ENCODE measurements at regions not wholly inside any gene's neighbourhood (a gene's known extent, or its start where the extent isn't known, plus 50 kb on each side); places are given as distances from the start of the nearest gene placed in this dataset.
A peak's percentile ranks its signal among the peaks of the same experiment; 100 is the strongest.
"Not testable (repeated sequence)": the region's sequence is repeated elsewhere in the genome, so short reads cannot be mapped to it uniquely, and the experiment has no call there.

- not testable (repeated sequence) for DNase-seq
Observed at GRCh38 chr17:20917610-20918306, 125.1 kb downstream of the USP22 start.

- no peak for DNase-seq
Observed at GRCh38 chr17:20920095-20920814, 122.6 kb downstream of the USP22 start.

- no peak for DNase-seq
Observed at GRCh38 chr17:20920815-20921199, 122.0 kb downstream of the USP22 start.

GRCh38 chr17:20922128-20922670, 120.6 kb downstream of the USP22 start:
- DNase-seq, result no peak

- no peak for DNase-seq
Observed at GRCh38 chr17:20924306-20924705, 118.5 kb downstream of the USP22 start.

- no peak for DNase-seq
Observed at GRCh38 chr17:20925091-20925490, 117.7 kb downstream of the USP22 start.

- DNase-seq, result no peak
Observed at GRCh38 chr17:20925954-20926353, 116.9 kb downstream of the USP22 start.

GRCh38 chr17:20926532-20926931, 116.3 kb downstream of the USP22 start:
- no peak for DNase-seq

GRCh38 chr17:20927308-20927977, 115.4 kb downstream of the USP22 start:
- DNase-seq, result no peak

- DNase-seq, result no peak
Observed at GRCh38 chr17:20929334-20929733, 113.5 kb downstream of the USP22 start.

GRCh38 chr17:20930081-20930760, 112.6 kb downstream of the USP22 start:
- no peak for DNase-seq

- DNase-seq, result not testable (repeated sequence)
Observed at GRCh38 chr17:20933040-20933439, 109.8 kb downstream of the USP22 start.

GRCh38 chr17:20934288-20934687, 108.5 kb downstream of the USP22 start:
- DNase-seq, result peak; percentile 32

GRCh38 chr17:20935740-20936139, 107.1 kb downstream of the USP22 start:
- DNase-seq, result no peak

- no peak for DNase-seq
Observed at GRCh38 chr17:20938244-20938643, 104.6 kb downstream of the USP22 start.

GRCh38 chr17:20938988-20939615, 103.7 kb downstream of the USP22 start:
- peak; percentile 11 for DNase-seq

GRCh38 chr17:20941872-20942271, 100.9 kb downstream of the USP22 start:
- no peak for DNase-seq

GRCh38 chr17:20944014-20944865, 98.6 kb downstream of the USP22 start:
- peak; percentile 19 for DNase-seq

- DNase-seq, result not testable (repeated sequence)
Observed at GRCh38 chr17:20947708-20948107, 95.1 kb downstream of the USP22 start.

GRCh38 chr17:20948984-20949777, 93.6 kb downstream of the USP22 start:
- peak; percentile 17 for DNase-seq

Measured in hematopoietic multipotent progenitor cell treated with erythropoietin and hydrocortisone succinate and interleukin-3 and kit ligand, for 6 days (in vitro differentiated cells).